MM.1S (cell line): ENCODE measurements at regions not wholly inside any gene's neighbourhood (a gene's known extent, or its start where the extent isn't known, plus 50 kb on each side); places are given as distances from the start of the nearest gene placed in this dataset.

ENCODE experiments used
- DNase-seq: peaks from one replicate; pipeline ENCODE4 v3.0.0-alpha.2; 2015
- H2AFZ ChIP-seq: fragments of 300-600 bp; sonication (generic); 2 replicates; pipeline ENCODE4 v1.6.0; 2016; ENCODE audit warnings: antibody characterized with exemption, low read length
- H3F3A ChIP-seq: fragments of 300-600 bp; sonication (generic); 2 replicates; pipeline ENCODE4 v1.6.1; 2016; ENCODE audit warnings: mild to moderate bottlenecking, antibody characterized with exemption, low read length, moderate library complexity, mixed read lengths; ENCODE audit not compliant: insufficient read depth
- H3K27ac ChIP-seq: fragments of 300-600 bp; sonication (generic); 2 replicates; pipeline ENCODE4 v1.5.1; 2016; ENCODE audit warnings: mild to moderate bottlenecking, low read length
- H3K27me3 ChIP-seq: fragments of 300-600 bp; sonication (generic); replicated peaks from 2 replicates; pipeline ENCODE4 v1.6.0; 2016; ENCODE audit warnings: low read length; ENCODE audit not compliant: insufficient read depth
- H3K36me3 ChIP-seq: fragments of 300-600 bp; sonication (generic); replicated peaks from 2 replicates; pipeline ENCODE4 v1.6.1; 2016; ENCODE audit warnings: mild to moderate bottlenecking, low read length, mixed read lengths; ENCODE audit not compliant: insufficient read depth
- H3K4me1 ChIP-seq: fragments of 300-600 bp; sonication (generic); 2 replicates; pipeline ENCODE4 v1.6.1; 2016; ENCODE audit warnings: low read length, mixed read lengths
- H3K4me2 ChIP-seq: fragments of 300-600 bp; sonication (generic); 2 replicates; pipeline ENCODE4 v1.6.0; 2016; ENCODE audit warnings: low read depth, low read length
- H3K4me3 ChIP-seq: fragments of 300-600 bp; sonication (generic); 2 replicates; pipeline ENCODE4 v1.5.1; 2016; ENCODE audit warnings: low read length, mixed read lengths
- H3K79me2 ChIP-seq: fragments of 300-600 bp; sonication (generic); 2 replicates; pipeline ENCODE4 v1.6.1; 2016; ENCODE audit warnings: mixed run types, low read length, mixed read lengths
- H3K9ac ChIP-seq: fragments of 300-600 bp; sonication (generic); 2 replicates; pipeline ENCODE4 v1.6.1; 2016; ENCODE audit warnings: low read length, mixed read lengths
- H3K9me2 ChIP-seq: fragments of 300-600 bp; sonication (generic); replicated peaks from 2 replicates; pipeline ENCODE4 v1.6.1; 2016; ENCODE audit warnings: mild to moderate bottlenecking, low read length, mixed read lengths; ENCODE audit not compliant: insufficient read depth
- H3K9me3 ChIP-seq: fragments of 300-600 bp; sonication (generic); replicated peaks from 2 replicates; pipeline ENCODE4 v1.6.1; 2016; ENCODE audit warnings: mild to moderate bottlenecking, low read length, mixed read lengths; ENCODE audit not compliant: insufficient read depth
- H4K20me1 ChIP-seq: fragments of 300-600 bp; sonication (generic); 2 replicates; pipeline ENCODE4 v1.6.1; 2016; ENCODE audit warnings: mild to moderate bottlenecking, low read length, moderate library complexity, mixed read lengths; ENCODE audit not compliant: insufficient read depth
- CTCF ChIP-seq: fragments of 300-600 bp; sonication (generic); IDR thresholded peaks from 2 replicates; pipeline ENCODE4 v1.5.1; 2016; ENCODE audit warnings: antibody characterized with exemption, low read length, mixed read lengths
- EZH2 ChIP-seq: fragments of 300-600 bp; sonication (generic); optimal IDR thresholded peaks from 2 replicates; pipeline ENCODE3; 2017; ENCODE audit warnings: low read depth, mild to moderate bottlenecking, antibody characterized with exemption, low read length, mixed read lengths
- EZH2phosphoT487 ChIP-seq: fragments of 300-600 bp; sonication (generic); IDR thresholded peaks from 2 replicates; pipeline ENCODE4 v1.6.1; 2018; ENCODE audit warnings: antibody characterized with exemption, low read length

DNA sequence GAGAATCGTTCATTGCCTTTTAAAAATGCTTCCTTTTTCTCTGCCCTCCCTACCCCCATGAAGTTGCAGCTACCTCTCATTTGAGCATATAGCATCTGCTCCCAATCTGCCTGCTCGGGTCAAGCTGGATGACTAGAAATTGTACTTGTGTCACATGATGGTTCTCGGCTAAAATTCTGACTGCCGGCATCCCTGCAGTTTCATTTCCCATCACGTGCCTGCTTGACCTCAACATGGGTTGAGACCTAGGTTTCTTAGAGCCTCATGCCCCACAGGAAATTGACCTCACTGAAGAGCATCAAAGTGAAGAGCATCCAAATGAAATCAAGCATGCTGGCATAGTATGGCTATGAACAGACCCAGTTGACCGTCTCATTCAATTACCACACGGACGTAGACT lies 581.6 kb upstream of the PSMD7 start:
- H3K9me3 ChIP-seq, result no peaks in the 10 kb centered on the region
- no peak overlapping the region for H3K9ac ChIP-seq
- no peaks in the 10 kb centered on the region for H3F3A ChIP-seq
- no peak overlapping the region for H2AFZ ChIP-seq
- H3K9me2 ChIP-seq, result no peaks in the 10 kb centered on the region
- H3K4me3 ChIP-seq, result no peak overlapping the region
- H3K4me2 ChIP-seq, result peak overlapping the region; percentile 24; the same call in 1 of the 2 replicates
- H3K27me3 ChIP-seq, result no peaks in the 10 kb centered on the region
- H3K36me3 ChIP-seq, result no peaks in the 10 kb centered on the region
- no peaks in the 10 kb centered on the region for H3K4me1 ChIP-seq
- no peak overlapping the region; the same call in 1 of the 2 replicates for H3K27ac ChIP-seq
- no peaks in the 10 kb centered on the region for H3K79me2 ChIP-seq
- H4K20me1 ChIP-seq, result no peaks in the 10 kb centered on the region
- no peak for TF ChIP-seq CTCF
- no peak for TF ChIP-seq EZH2
- TF ChIP-seq EZH2phosphoT487, result no peak
- DNase-seq, result peak; percentile 66

DNA sequence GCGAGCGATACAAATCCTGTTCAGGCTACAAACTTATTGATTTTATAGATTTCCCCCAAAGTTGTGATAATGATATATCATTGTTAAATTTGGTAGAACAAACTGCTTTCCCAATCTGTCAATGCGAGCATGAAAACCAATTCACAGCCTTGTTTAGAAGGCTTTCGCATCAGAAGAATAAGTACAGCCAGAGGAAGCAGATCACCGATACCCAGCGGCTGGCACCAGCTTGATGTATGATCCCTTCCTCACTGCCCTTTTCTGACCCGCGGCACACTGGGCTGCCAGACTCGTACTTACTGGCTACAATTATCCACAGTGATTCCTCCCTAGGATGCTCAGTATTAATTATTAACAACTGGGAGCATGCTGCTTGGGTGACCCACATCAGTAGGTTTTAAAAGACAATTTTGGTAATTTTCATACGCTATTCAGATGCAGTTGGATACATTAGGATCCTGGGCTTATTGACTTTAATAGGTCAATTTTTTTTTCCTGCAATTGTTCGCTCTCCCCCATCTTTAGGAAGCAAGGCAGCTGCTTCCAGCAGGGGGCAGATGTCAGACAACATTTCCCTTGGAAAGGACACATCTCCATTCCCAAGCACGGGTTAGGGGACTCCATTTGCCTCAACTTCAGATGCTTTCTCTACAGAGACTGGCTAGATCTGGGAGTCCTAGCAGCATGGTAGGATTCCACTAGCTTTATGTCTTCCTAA lies 582.7 kb upstream of the PSMD7 start:
- no peaks in the 10 kb centered on the region for H3F3A ChIP-seq
- H3K27me3 ChIP-seq, result no peaks in the 10 kb centered on the region
- H4K20me1 ChIP-seq, result no peaks in the 10 kb centered on the region
- H3K27ac ChIP-seq, result no peak overlapping the region
- H3K36me3 ChIP-seq, result no peaks in the 10 kb centered on the region
- no peaks in the 10 kb centered on the region for H3K9me2 ChIP-seq
- no peak overlapping the region for H3K4me3 ChIP-seq
- no peak overlapping the region for H3K9ac ChIP-seq
- H3K4me1 ChIP-seq, result no peaks in the 10 kb centered on the region
- DNase-seq, result no peak
- no peak overlapping the region for H2AFZ ChIP-seq
- no peaks in the 10 kb centered on the region for H3K9me3 ChIP-seq
- no peaks in the 10 kb centered on the region for H3K79me2 ChIP-seq
- no peak overlapping the region for H3K4me2 ChIP-seq
- TF ChIP-seq EZH2 (no peak), EZH2phosphoT487 (no peak), CTCF (no peak)

GRCh38 chr16:73713251-73713650 lies 583.4 kb upstream of the PSMD7 start:
- Histone ChIP-seq H3K4me2 (no peak overlapping the region), H3K27me3 (no peaks in the 10 kb centered on the region), H3K79me2 (no peaks in the 10 kb centered on the region), H3K36me3 (no peaks in the 10 kb centered on the region), H3F3A (no peaks in the 10 kb centered on the region), H3K9ac (no peak overlapping the region), H3K9me2 (no peaks in the 10 kb centered on the region), H2AFZ (no peak overlapping the region), H3K27ac (no peak overlapping the region), H4K20me1 (no peaks in the 10 kb centered on the region), H3K4me3 (no peak overlapping the region), H3K4me1 (no peaks in the 10 kb centered on the region), H3K9me3 (no peaks in the 10 kb centered on the region)
- no peak for DNase-seq
- TF ChIP-seq EZH2phosphoT487, result no peak
- no peak for TF ChIP-seq CTCF
- TF ChIP-seq EZH2, result no peak
